ENCODE measurements at regions not wholly inside any gene's neighbourhood (a gene's known extent, or its start where the extent isn't known, plus 50 kb on each side); places are given as distances from the start of the nearest gene placed in this dataset.

DNA sequence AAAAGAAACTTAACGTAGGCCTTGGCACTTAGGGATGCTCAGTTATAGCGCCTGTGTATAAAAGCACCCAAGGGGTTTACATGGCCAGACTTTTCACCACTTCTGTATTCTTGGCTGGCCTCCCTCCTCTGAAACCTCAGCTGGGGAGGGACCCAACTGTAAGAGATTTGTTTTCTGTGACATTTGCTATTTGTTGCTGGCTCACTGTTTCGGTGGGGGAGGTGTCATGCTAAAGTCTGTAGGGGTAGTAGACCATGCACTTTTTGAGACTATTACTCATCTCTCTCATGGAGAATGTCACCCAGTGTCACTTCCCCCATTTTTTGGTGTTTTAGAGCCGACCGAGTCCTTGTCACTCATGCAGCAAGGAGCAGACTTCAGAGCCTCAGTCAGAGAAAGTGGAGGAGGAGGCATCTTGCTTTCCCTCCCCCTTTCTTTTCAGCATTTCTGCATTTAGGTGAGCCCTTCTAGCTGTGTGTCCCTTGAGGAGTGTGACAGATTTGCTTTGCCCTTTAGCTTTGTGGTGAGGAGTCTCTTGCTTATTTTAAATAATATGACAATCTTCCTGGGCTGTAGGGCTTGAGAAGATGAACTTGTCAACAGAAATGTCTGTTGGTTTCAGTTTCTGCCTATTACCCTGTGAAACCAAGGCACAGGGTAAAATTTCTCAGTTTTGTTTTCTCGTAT lies 160.1 kb downstream of the FASLG start:
- POLR2A ChIA-PET, result no interaction called here
- BruUV-seq (replicated peaks), result no TSS peak
- no peak for TF ChIP-seq CTCF (IDR thresholded peaks at IDR 0.05; ENCODE audit: insufficient read depth in 1 of 2, low read depth in 1 of 2, low read length in 1 of 2, severe bottlenecking in 1 of 2, unreplicated experiment in 1 of 2)
- intact Hi-C loops (cut with micrococcal nuclease; ENCODE audit: unreplicated experiment), result no loop called here
- H3K4me3 ChIP-seq (ENCODE audit: low read depth, low read length), result no peak overlapping the region
- Mint-ChIP-seq H3K9me3 (ENCODE audit: unreplicated experiment) (peaks cover 12% of the 10 kb centered on the region), H3K27me3 (ENCODE audit: insufficient read depth, unreplicated experiment) (peaks cover 3% of the 10 kb centered on the region), H3K36me3 (ENCODE audit: insufficient read depth, unreplicated experiment) (no peaks in the 10 kb centered on the region), H3K4me3 (ENCODE audit: unreplicated experiment) (no peak overlapping the region), H3K27ac (ENCODE audit: unreplicated experiment) (no peak overlapping the region), H3K4me1 (ENCODE audit: low read depth, unreplicated experiment) (no peaks in the 10 kb centered on the region)
- peaks cover 6% of the 10 kb centered on the region for H3K9me3 ChIP-seq
- H3K27me3 ChIP-seq (replicated peaks; ENCODE audit: control insufficient read depth, insufficient read depth, low read length), result no peaks in the 10 kb centered on the region
- no peak for DNase-seq
- no peaks in the 10 kb centered on the region for H3K36me3 ChIP-seq (ENCODE audit: control insufficient read depth, insufficient read depth, low read length)
- CTCF ChIA-PET, result no interaction called here
- no peaks in the 10 kb centered on the region for H3K4me1 ChIP-seq

- Histone ChIP-seq H3K4me3 (ENCODE audit: low read depth, low read length) (no peak overlapping the region), H3K36me3 (ENCODE audit: control insufficient read depth, insufficient read depth, low read length) (no peaks in the 10 kb centered on the region), H3K9me3 (no peaks in the 10 kb centered on the region), H3K4me1 (no peaks in the 10 kb centered on the region), H3K27me3 (replicated peaks; ENCODE audit: control insufficient read depth, insufficient read depth, low read length) (no peaks in the 10 kb centered on the region)
- no TSS peak for BruUV-seq (replicated peaks)
- ChIA-PET CTCF (no interaction called here), POLR2A (no interaction called here)
- Mint-ChIP-seq H3K9me3 (ENCODE audit: unreplicated experiment) (peaks cover 3% of the 10 kb centered on the region), H3K27me3 (ENCODE audit: insufficient read depth, unreplicated experiment) (peaks cover 3% of the 10 kb centered on the region), H3K27ac (ENCODE audit: unreplicated experiment) (no peak overlapping the region), H3K4me3 (ENCODE audit: unreplicated experiment) (no peak overlapping the region), H3K4me1 (ENCODE audit: low read depth, unreplicated experiment) (no peaks in the 10 kb centered on the region), H3K36me3 (ENCODE audit: insufficient read depth, unreplicated experiment) (no peaks in the 10 kb centered on the region)
- intact Hi-C loops (cut with micrococcal nuclease; ENCODE audit: unreplicated experiment), result loop anchor here (10.0 kb wide), 2 partner anchors 154 to 584 kb away; no protein-coding TSS in a partner anchor
- TF ChIP-seq CTCF (IDR thresholded peaks at IDR 0.05; ENCODE audit: insufficient read depth in 1 of 2, low read depth in 1 of 2, low read length in 1 of 2, severe bottlenecking in 1 of 2, unreplicated experiment in 1 of 2), result no peak
- no peak for DNase-seq
Observed at GRCh38 chr1:172820475-172821158, 161.7 kb downstream of the FASLG start.

DNA sequence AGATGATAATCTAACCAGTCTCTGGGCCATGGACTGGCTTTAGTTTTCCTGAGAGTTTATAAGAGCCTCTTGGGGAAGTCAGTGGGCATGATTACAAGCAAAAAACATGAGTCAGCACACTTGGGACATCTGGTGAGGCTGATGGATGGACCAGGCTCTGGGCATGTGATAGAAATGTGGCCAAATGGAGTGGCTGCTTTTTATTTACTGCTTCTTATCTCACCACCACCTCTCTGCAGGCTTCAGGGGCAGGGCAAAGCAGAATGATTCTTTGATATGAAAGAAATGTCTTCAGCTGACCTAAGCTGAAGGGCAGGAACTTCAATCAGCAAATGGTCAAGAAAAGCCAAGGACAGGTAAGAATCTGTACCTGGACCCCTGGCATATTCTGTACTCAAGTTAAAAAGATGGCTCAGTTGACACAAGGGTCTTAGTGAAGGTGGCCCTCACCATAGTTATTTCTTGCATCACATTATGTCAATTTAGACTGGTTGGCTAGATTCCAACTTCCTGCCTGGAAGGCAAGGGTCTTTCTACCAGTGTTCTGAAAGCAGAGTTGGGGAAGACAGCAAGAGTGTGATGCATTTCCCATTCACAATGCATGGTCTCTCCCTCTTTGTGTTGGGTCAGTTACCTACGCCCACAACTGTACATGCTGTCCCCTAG lies 162.8 kb downstream of the FASLG start:
- DNase-seq, result no peak
- H3K9me3 ChIP-seq, result no peaks in the 10 kb centered on the region
- H3K27me3 Mint-ChIP-seq (ENCODE audit: insufficient read depth, unreplicated experiment), result no peaks in the 10 kb centered on the region
- H3K36me3 Mint-ChIP-seq (ENCODE audit: insufficient read depth, unreplicated experiment), result no peaks in the 10 kb centered on the region
- H3K4me1 ChIP-seq, result peaks cover 7% of the 10 kb centered on the region
- H3K27ac Mint-ChIP-seq (ENCODE audit: unreplicated experiment), result no peak overlapping the region
- H3K4me3 ChIP-seq (ENCODE audit: low read depth, low read length), result no peak overlapping the region
- ChIA-PET POLR2A (no interaction called here), CTCF (interaction anchor here (1.6 kb wide), 1 partner anchor 381 kb away, joined by 9 read pairs; no protein-coding TSS in a partner anchor)
- intact Hi-C loops (cut with micrococcal nuclease; ENCODE audit: unreplicated experiment), result loop anchor here (10.0 kb wide), 2 partner anchors 153 to 583 kb away; no protein-coding TSS in a partner anchor
- TF ChIP-seq CTCF (IDR thresholded peaks at IDR 0.05; ENCODE audit: insufficient read depth in 1 of 2, low read depth in 1 of 2, low read length in 1 of 2, severe bottlenecking in 1 of 2, unreplicated experiment in 1 of 2), result no peak
- H3K36me3 ChIP-seq (ENCODE audit: control insufficient read depth, insufficient read depth, low read length), result no peaks in the 10 kb centered on the region
- no peak overlapping the region for H3K4me3 Mint-ChIP-seq (ENCODE audit: unreplicated experiment)
- H3K4me1 Mint-ChIP-seq (ENCODE audit: low read depth, unreplicated experiment), result no peaks in the 10 kb centered on the region
- no peaks in the 10 kb centered on the region for H3K9me3 Mint-ChIP-seq (ENCODE audit: unreplicated experiment)
- no peaks in the 10 kb centered on the region for H3K27me3 ChIP-seq (replicated peaks; ENCODE audit: control insufficient read depth, insufficient read depth, low read length)
- no TSS peak for BruUV-seq (replicated peaks)

Measured in Caco-2 (cell line).